Caco-2 (cell line): ENCODE measurements at regions not wholly inside any gene's neighbourhood (a gene's known extent, or its start where the extent isn't known, plus 50 kb on each side); places are given as distances from the start of the nearest gene placed in this dataset.

ENCODE experiments used
- BruUV-seq: library from RNA; stranded (reverse); fragments of 400-500 nt; replicated peaks from 2 replicates; lab custom pipeline; 2021; lab: Mats Ljungman, UMichigan
- CTCF ChIA-PET: fragments of 300-600 bp; sonication (Branson Sonifier 250); formaldehyde crosslinking; loops from one replicate; lab custom pipeline; 2022; ENCODE audit warnings: antibody characterized with exemption; lab: Charles Lee
- POLR2A ChIA-PET: fragments of 300-600 bp; sonication (Branson Sonifier 250); formaldehyde crosslinking; loops from one replicate; lab custom pipeline; 2022; ENCODE audit warnings: antibody characterized with exemption; lab: Charles Lee
- DNase-seq, 2 experiments: peaks; one replicate each; pipeline versions ENCODE4 v3.0.0 to v3.0.0-alpha.2; 2020 to 2022
- H3K27me3 ChIP-seq: replicated peaks from 2 replicates; pipeline ENCODE4 v1.6.0; 2011; ENCODE audit warnings: low read length; ENCODE audit not compliant: control insufficient read depth, insufficient read depth
- H3K36me3 ChIP-seq: 2 replicates; pipeline ENCODE4 v1.5.1; 2011; ENCODE audit warnings: low read length; ENCODE audit not compliant: control insufficient read depth, insufficient read depth
- H3K4me1 ChIP-seq: fragments of 250-450 bp; sonication (Bioruptor Pico); 2 replicates; pipeline ENCODE4 v1.5.1; 2020; ENCODE audit warnings: mild to moderate bottlenecking
- H3K4me3 ChIP-seq: 2 replicates; pipeline ENCODE4 v1.5.1; 2011; ENCODE audit warnings: low read depth, mild to moderate bottlenecking, control low read depth, low read length
- H3K9me3 ChIP-seq: fragments of 250-450 bp; sonication (Bioruptor Pico); 2 replicates; pipeline ENCODE4 v1.5.1; 2020; ENCODE audit warnings: mild to moderate bottlenecking, moderate library complexity
- H3K27ac Mint-ChIP-seq: one replicate; pipeline ENCODE4 v1.8.0; 2022; ENCODE audit warnings: mixed read lengths; ENCODE audit not compliant: unreplicated experiment
- H3K27me3 Mint-ChIP-seq: one replicate; pipeline ENCODE4 v1.8.0; 2022; ENCODE audit warnings: mixed read lengths; ENCODE audit not compliant: insufficient read depth, unreplicated experiment
- H3K36me3 Mint-ChIP-seq: one replicate; pipeline ENCODE4 v1.8.0; 2022; ENCODE audit warnings: mild to moderate bottlenecking, mixed read lengths; ENCODE audit not compliant: insufficient read depth, unreplicated experiment
- H3K4me1 Mint-ChIP-seq: one replicate; pipeline ENCODE4 v1.8.0; 2022; ENCODE audit warnings: low read depth, mixed read lengths; ENCODE audit not compliant: unreplicated experiment
- H3K4me3 Mint-ChIP-seq: one replicate; pipeline ENCODE4 v1.8.0; 2022; ENCODE audit warnings: mild to moderate bottlenecking, moderate library complexity, mixed read lengths; ENCODE audit not compliant: unreplicated experiment
- H3K9me3 Mint-ChIP-seq: one replicate; pipeline ENCODE4 v1.8.0; 2022; ENCODE audit warnings: mixed read lengths; ENCODE audit not compliant: unreplicated experiment
- intact Hi-C: fragments of 100-400 bp; cut with micrococcal nuclease; formaldehyde crosslinking; loops from one replicate; pipeline ENCODE4 v1.10.0; 2022; ENCODE audit not compliant: unreplicated experiment
- TF ChIP-seq, protein P1 (sequence below), 2 experiments: fragments of 200-600 bp in 1 of 2; IDR thresholded peaks; 1 replicate in 1 of 2; 2 replicates in 1 of 2; pipeline versions ENCODE4 v1.5.1 to v1.8.0; 2011 to 2022; ENCODE audit warnings: antibody characterized with exemption in 1 of 2, control low read depth in 1 of 2, inconsistent platforms in 1 of 2, low read depth in 1 of 2, low read length in 1 of 2, mild to moderate bottlenecking in 1 of 2, moderate library complexity in 1 of 2; ENCODE audit not compliant: insufficient read depth in 1 of 2, severe bottlenecking in 1 of 2, unreplicated experiment in 1 of 2

DNA sequence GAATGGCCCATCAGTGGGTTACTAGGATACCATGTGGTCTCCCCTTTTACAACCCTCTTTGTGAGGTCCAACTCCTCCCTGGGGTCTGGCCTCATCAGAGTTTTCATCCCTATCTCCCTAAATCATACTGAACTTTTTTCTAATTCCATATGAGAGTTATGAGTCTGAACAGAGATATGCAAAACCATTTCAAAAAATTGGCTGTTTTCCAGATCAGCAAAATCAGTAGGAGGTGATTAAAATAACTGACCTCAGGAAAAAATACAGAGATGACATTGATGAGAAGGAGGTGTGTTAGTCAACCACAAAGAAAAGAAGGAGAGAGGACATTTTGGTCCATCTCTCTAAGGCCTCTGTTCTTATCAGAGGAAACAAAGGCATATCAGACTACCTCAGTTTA lies 200.8 kb upstream of the CFAP20DC start:
- Mint-ChIP-seq H3K9me3 (no peaks in the 10 kb centered on the region), H3K36me3 (no peaks in the 10 kb centered on the region), H3K4me3 (no peak overlapping the region), H3K4me1 (no peaks in the 10 kb centered on the region), H3K27me3 (peaks cover 4% of the 10 kb centered on the region), H3K27ac (no peak overlapping the region)
- H3K4me3 ChIP-seq, result no peak overlapping the region
- DNase-seq, result no peak
- H3K4me1 ChIP-seq, result no peaks in the 10 kb centered on the region
- POLR2A ChIA-PET, result no interaction called here
- no peaks in the 10 kb centered on the region for H3K9me3 ChIP-seq
- TF ChIP-seq, protein P1, sequence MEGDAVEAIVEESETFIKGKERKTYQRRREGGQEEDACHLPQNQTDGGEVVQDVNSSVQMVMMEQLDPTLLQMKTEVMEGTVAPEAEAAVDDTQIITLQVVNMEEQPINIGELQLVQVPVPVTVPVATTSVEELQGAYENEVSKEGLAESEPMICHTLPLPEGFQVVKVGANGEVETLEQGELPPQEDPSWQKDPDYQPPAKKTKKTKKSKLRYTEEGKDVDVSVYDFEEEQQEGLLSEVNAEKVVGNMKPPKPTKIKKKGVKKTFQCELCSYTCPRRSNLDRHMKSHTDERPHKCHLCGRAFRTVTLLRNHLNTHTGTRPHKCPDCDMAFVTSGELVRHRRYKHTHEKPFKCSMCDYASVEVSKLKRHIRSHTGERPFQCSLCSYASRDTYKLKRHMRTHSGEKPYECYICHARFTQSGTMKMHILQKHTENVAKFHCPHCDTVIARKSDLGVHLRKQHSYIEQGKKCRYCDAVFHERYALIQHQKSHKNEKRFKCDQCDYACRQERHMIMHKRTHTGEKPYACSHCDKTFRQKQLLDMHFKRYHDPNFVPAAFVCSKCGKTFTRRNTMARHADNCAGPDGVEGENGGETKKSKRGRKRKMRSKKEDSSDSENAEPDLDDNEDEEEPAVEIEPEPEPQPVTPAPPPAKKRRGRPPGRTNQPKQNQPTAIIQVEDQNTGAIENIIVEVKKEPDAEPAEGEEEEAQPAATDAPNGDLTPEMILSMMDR (IDR thresholded peaks at IDR 0.05; ENCODE audit: insufficient read depth in 1 of 2, low read depth in 1 of 2, low read length in 1 of 2, severe bottlenecking in 1 of 2, unreplicated experiment in 1 of 2), result no peak
- no peaks in the 10 kb centered on the region for H3K27me3 ChIP-seq
- intact Hi-C loops, result no loop called here
- BruUV-seq, result no TSS peak
- no peaks in the 10 kb centered on the region for H3K36me3 ChIP-seq
- CTCF ChIA-PET, result no interaction called here

DNA sequence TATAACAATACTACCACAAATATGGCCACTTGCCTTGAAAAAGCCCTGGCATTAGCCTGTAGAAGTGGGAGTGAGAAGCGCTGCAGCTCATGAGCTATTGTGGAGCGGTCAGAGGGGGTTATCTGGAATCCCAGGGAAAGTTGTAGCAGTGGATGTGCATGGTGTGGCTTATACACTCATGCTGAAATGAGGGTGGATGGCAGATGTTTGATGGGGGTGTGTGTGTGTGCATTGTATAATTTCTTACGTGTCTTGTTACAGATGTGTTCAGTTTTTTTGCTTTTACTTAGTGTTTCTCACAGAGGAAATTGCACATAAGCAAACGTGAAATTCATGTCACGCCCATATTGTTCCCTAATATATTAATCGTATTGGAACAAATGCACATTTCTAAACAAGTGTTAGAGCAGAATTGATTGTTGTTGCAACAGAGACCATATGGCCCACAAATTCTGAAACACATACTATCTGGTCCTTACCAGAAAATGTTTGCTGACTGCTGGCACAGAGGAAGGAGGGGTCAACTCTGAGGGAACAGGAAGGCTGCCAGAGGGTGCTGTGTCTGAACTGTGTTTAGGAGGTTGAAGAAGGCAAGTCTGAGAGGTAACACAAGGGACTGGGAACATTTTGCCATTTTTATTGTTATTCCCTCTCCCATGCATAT lies 200.0 kb upstream of the CFAP20DC start:
- no peak for DNase-seq
- Histone ChIP-seq H3K9me3 (no peaks in the 10 kb centered on the region), H3K4me1 (no peaks in the 10 kb centered on the region), H3K36me3 (no peaks in the 10 kb centered on the region), H3K27me3 (no peaks in the 10 kb centered on the region), H3K4me3 (no peak overlapping the region)
- Mint-ChIP-seq H3K9me3 (no peaks in the 10 kb centered on the region), H3K4me3 (no peak overlapping the region), H3K27me3 (peaks cover 4% of the 10 kb centered on the region), H3K27ac (no peak overlapping the region), H3K4me1 (no peaks in the 10 kb centered on the region), H3K36me3 (no peaks in the 10 kb centered on the region)
- ChIA-PET CTCF (no interaction called here), POLR2A (no interaction called here)
- intact Hi-C loops, result no loop called here
- BruUV-seq, result no TSS peak
- TF ChIP-seq, protein P1 (IDR thresholded peaks at IDR 0.05; ENCODE audit: insufficient read depth in 1 of 2, low read depth in 1 of 2, low read length in 1 of 2, severe bottlenecking in 1 of 2, unreplicated experiment in 1 of 2), result no peak

DNA sequence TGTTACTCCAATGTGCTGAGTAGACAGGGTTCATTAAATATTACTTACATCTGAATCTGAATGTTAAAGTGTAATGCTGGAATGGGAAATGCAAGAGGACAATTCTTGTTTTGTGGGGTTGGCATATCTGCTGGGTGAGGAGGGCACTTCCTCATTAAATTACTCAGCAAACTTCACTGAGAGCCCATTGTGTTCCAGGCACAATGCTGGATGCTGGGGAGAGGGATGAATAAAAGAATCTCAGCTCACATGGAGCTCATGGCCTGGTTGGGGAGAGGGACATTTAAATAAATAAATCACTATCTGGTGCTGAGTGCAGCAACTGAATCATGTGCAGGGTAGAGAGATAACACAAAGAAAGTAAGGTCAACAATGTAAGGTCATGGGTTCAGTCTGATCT lies 199.2 kb upstream of the CFAP20DC start:
- POLR2A ChIA-PET, result no interaction called here
- Histone ChIP-seq H3K27me3 (no peaks in the 10 kb centered on the region), H3K36me3 (no peaks in the 10 kb centered on the region), H3K4me1 (no peaks in the 10 kb centered on the region), H3K4me3 (no peak overlapping the region), H3K9me3 (no peaks in the 10 kb centered on the region)
- peaks cover 4% of the 10 kb centered on the region for H3K27me3 Mint-ChIP-seq
- H3K27ac Mint-ChIP-seq, result no peak overlapping the region
- no peak overlapping the region for H3K4me3 Mint-ChIP-seq
- H3K9me3 Mint-ChIP-seq, result no peaks in the 10 kb centered on the region
- no peak for DNase-seq
- CTCF ChIA-PET, result no interaction called here
- TF ChIP-seq, protein P1 (IDR thresholded peaks at IDR 0.05; ENCODE audit: insufficient read depth in 1 of 2, low read depth in 1 of 2, low read length in 1 of 2, severe bottlenecking in 1 of 2, unreplicated experiment in 1 of 2), result no peak
- H3K36me3 Mint-ChIP-seq, result no peaks in the 10 kb centered on the region
- no peaks in the 10 kb centered on the region for H3K4me1 Mint-ChIP-seq
- intact Hi-C loops, result no loop called here
- BruUV-seq, result no TSS peak
